GM19025 (cell line): ENCODE measurements at regions not wholly inside any gene's neighbourhood (a gene's known extent, or its start where the extent isn't known, plus 50 kb on each side); places are given as distances from the start of the nearest gene placed in this dataset.
"Not testable (repeated sequence)": the region's sequence is repeated elsewhere in the genome, so short reads cannot be mapped to it uniquely, and the experiment has no call there.

Experiments used
- ATAC-seq: cut with Tn5 transposase; IDR thresholded peaks from one replicate; pipeline ENCODE4 v1.9.1; 2021; ENCODE audit warnings: mild to moderate bottlenecking, low read depth, moderate library complexity; ENCODE audit not compliant: unreplicated experiment

- ATAC-seq: no peak
Measured at GRCh38 chr3:194906970-194907629, 221.4 kb downstream of the FAM43A start.

DNA sequence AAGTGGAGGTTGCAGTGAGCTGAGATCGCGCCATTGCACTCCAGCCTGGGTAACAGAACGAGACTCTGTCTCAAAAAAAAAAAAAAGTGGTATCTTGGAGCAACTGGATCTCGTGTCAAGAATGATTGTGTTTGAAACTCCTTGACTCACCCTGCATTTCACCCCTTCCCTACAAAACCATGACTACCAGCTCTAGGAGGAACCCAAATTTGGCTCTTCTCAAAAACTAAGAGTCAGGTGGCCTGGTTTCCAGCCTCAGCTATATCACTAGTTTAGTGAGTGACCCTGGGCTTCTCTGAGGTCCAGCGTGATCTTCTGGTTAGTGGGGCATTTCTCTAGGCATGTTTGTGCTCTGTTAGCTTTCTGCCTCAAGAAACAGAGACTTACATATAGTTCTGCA, 222.1 kb downstream of the FAM43A start:
- ATAC-seq: no peak

- no peak for ATAC-seq
Measured at GRCh38 chr3:194908496-194908895, 222.8 kb downstream of the FAM43A start.

DNA sequence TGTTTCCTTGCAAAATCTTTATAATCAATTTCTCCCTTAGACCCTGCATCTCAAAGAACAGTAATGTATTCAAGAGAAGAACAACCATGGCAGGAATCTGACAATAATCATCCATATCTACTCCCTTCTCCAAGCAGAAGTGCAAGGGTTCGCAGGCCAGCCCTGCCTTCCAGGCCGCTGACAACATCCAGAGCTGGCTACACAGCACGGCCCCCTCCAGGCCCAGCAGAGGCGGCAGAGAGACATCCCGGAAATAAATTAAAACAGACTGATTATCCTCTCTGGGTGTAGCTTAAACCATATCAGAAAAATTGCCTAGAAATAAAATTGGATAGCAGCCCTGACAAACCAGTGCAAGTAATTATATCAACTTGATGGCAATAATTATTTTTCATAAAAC, 223.3 kb downstream of the FAM43A start:
- no peak for ATAC-seq

- ATAC-seq: no peak
Measured at GRCh38 chr3:194910414-194910984, 224.8 kb downstream of the FAM43A start.

GRCh38 chr3:194913316-194913715, 227.6 kb downstream of the FAM43A start:
- no peak for ATAC-seq

DNA sequence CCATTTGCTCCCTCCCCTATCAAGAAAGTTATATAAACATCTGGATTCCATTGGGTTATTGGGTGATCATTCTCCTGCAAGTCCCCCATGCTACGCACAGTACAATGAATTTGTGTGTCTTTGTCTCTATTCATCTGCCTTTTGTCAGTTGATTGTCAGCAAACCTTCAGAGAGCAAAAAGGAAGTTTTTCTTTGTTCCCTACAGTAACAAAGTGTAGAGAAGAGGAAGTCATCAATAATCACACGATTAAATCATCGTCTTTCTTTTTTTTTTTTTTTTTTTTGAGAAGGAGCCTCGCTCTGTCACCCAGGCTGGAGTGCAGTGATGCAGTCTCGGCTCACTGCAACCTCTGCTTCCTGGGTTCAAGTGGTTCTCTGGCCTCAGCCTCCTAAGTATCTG, 239.2 kb downstream of the FAM43A start:
- not testable (repeated sequence) for ATAC-seq

DNA sequence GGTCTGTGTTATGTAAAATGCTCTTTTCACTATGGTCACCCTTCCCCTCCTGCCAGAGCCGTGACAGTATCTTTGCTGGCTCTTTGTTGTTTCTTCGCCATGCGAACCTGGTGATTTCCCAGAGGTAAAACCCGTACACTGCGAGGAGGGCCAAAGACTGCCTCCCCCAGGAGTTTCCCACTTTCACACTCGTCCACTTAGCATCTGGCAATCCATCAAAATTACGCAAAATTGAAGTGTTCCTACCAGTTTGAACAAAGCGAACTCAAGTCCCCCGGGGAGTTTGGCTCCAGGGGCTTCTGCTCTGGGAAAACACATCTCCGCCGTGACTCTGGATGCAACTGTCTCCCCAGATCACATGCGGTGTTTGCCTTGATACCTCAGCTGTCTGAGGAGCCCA, 239.9 kb downstream of the FAM43A start:
- ATAC-seq: no peak

- ATAC-seq: no peak
Measured at GRCh38 chr3:194928227-194928626, 242.5 kb downstream of the FAM43A start.

GRCh38 chr3:194928831-194929577, 243.3 kb downstream of the FAM43A start:
- no peak for ATAC-seq

DNA sequence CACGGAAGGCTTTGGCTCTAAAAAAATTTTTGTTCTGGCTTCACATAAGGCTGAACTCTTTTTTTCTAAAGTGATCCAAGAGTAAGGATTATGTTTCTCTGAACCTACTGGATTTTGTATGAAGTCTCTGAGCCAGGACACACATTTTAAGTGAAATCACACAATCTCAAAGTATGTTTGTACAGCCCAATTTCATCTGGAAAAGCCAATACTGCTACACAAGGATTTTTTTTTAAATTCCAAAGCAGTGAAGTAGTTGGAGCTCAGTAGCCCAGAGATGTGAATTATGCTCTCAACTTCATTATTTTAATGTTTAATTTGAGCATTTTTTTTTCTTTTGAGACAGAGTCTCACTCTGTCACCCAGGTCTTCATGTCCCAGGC, 243.9 kb downstream of the FAM43A start:
- no peak for ATAC-seq

DNA sequence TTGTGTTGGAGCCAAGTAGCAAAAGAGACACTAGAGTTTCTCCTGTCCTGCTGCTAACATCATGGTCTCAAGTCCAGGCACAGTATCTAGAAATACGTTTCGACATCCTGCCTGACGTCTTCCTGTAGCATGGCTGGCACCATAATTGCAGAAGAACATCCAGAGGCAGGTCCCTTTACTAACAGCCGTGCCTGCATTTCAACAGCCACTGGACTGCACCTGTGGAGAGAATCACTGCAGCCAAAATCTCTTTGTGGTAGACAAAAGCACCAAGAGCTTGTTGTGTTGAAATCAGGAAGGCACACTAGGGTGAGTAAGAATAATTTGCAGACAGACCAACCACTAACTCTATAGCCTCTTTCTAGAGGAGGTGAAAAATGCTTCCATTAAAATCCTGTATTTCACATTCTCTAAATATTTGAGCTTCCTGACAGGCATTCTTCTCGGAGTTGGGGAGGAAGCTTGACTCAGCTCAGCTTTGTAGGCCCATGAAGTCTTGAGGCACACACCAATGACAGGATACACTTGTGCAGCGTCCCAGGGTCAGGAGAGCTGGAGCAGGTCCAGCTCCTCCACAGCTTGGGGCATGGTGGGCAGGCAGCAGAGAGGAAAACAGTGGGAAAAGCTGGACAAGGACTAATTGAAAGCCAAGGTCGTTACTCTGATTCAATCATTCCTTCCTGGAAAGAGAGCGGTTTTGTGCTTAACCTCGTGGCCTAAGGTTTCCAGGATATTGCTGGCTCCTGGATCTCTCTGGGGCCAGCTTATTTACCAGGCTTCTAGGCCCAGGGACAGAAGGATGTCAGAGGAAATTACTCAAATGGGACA, 244.9 kb downstream of the FAM43A start:
- ATAC-seq: no peak

GRCh38 chr3:194931347-194931746, 245.7 kb downstream of the FAM43A start:
- ATAC-seq: no peak

DNA sequence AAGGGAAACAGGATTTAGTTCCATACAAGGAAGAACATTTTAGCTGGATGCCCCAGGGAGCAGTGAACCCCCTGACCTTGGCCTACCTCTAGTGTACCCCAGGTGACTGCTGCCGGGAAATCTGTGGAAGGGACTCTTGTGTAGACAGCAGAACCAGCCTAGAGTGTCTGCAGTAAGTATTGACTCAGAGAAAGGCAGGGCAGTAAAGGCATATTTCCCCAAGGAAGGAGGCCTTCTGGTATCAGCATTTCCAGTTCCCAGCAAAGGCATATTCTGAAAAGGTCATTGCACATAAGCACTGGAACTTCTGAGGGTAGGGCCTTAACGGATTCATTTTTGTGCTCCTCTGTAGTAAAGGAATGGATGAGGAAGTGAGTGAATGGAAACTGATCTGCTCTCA, 246.2 kb downstream of the FAM43A start:
- no peak for ATAC-seq

- ATAC-seq: no peak
Measured at GRCh38 chr3:194933465-194933864, 247.8 kb downstream of the FAM43A start.

GRCh38 chr3:194935061-194935460, 249.4 kb downstream of the FAM43A start:
- no peak for ATAC-seq

- no peak for ATAC-seq
Measured at GRCh38 chr3:194935632-194936470, 250.2 kb downstream of the FAM43A start.

DNA sequence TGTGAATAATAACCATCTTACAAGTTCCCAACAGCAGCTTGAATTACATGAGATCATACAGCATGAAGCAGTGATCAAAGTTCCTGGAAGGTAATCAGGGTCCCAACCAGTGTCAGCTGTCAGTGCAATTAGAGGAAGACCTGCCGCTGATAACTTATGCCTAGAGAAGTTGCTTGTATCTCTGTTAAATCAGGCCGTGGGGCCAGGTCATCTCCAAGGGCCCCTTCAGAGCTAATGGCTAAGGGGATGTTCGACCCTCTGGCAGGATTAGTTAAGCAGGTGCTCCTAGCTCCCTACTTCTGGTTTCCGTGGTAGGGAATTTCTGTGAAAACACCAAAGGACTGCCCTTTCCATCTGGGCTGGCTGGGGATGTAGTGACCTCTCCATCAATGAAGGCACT, 251.0 kb downstream of the FAM43A start:
- ATAC-seq: no peak

GRCh38 chr3:194937144-194937543, 251.5 kb downstream of the FAM43A start:
- no peak for ATAC-seq

DNA sequence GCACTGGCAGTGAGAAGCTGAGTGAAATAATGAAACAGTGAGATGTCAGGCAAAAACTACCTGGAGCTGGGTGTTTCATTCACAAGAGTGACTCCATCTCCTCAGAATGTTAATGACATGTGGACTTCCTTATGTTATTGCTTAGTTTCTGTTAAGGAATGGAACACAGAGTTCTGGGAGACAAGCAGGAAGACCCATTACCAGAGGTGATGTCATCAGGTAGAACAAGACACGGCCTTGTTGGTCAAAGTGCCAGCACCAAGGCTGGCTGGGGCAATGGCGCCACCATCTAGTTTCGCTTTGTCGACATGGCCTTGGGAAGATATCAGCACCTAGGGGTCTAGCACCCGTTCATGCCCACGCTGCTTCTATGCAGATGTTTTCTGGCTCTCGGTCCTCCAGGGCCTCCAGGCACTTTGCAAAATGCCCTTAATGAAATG, 252.2 kb downstream of the FAM43A start:
- ATAC-seq: no peak
